Tibial nerve (tissue), 4 donors: ENCODE measurements at regions not wholly inside any gene's neighbourhood (a gene's known extent, or its start where the extent isn't known, plus 50 kb on each side); places are given as distances from the start of the nearest gene placed in this dataset.

Experiments used
- DNase-seq, 2 donors: peaks; one replicate each; pipeline ENCODE4 v3.0.0-alpha.2; 2019; ENCODE audit warnings: low spot score in 2 of 2
- H3K27ac ChIP-seq, 4 donors: fragments of 200-600 bp; sonication (generic) in 3 of 4; one replicate each; pipeline ENCODE4 v1.5.1; 2017 to 2019; ENCODE audit warnings: mild to moderate bottlenecking in 1 of 4
- H3K27me3 ChIP-seq, 2 donors: fragments of 200-600 bp; sonication (generic) in 1 of 2; one replicate each; pipeline versions ENCODE4 v1.5.1 to v1.6.0; 2017 to 2019
- H3K36me3 ChIP-seq, 3 donors: fragments of 200-600 bp; sonication (generic); one replicate each; pipeline ENCODE4 v1.5.1; 2018 to 2019
- H3K4me1 ChIP-seq, 4 donors: fragments of 200-600 bp; sonication (generic) in 3 of 4; one replicate each; pipeline ENCODE4 v1.5.1; 2017 to 2019
- H3K4me3 ChIP-seq, 4 donors: fragments of 200-600 bp; sonication (generic) in 3 of 4; one replicate each; pipeline ENCODE4 v1.5.1; 2017 to 2019; ENCODE audit warnings: mild to moderate bottlenecking in 1 of 4, moderate library complexity in 1 of 4
- H3K9me3 ChIP-seq, 4 donors: fragments of 200-600 bp; sonication (generic) in 3 of 4; one replicate each; pipeline ENCODE4 v1.5.1; 2017 to 2019
- EP300 ChIP-seq, 2 donors: sonication (generic); formaldehyde crosslinking; IDR thresholded peaks; one replicate each; pipeline ENCODE4 v1.6.1; 2017; ENCODE audit warnings: antibody characterized with exemption in 2 of 2, mild to moderate bottlenecking in 1 of 2
- POLR2A ChIP-seq, 2 donors: fragments of 450-650 bp; IDR thresholded peaks; one replicate each; pipeline ENCODE4 v1.6.1; 2017; ENCODE audit warnings: antibody characterized with exemption in 2 of 2, mild to moderate bottlenecking in 2 of 2, moderate library complexity in 2 of 2
- WGBS, 2 donors: methylation state at CpG; one replicate each; pipeline ENCODE4 v1.1.5; 2018; 5-methylcytosine and 5-hydroxymethylcytosine counted together
- TF ChIP-seq, protein P1 (sequence below), 5 experiments: fragments of 200-600 bp in 3 of 5; fragments of 450-650 bp in 2 of 5; sonication (generic) in 3 of 5; IDR thresholded peaks; one replicate each; pipeline ENCODE4 v1.5.1; 2016 to 2019; ENCODE audit warnings: antibody characterized with exemption in 5 of 5, mild to moderate bottlenecking in 3 of 5, moderate library complexity in 2 of 5

DNA sequence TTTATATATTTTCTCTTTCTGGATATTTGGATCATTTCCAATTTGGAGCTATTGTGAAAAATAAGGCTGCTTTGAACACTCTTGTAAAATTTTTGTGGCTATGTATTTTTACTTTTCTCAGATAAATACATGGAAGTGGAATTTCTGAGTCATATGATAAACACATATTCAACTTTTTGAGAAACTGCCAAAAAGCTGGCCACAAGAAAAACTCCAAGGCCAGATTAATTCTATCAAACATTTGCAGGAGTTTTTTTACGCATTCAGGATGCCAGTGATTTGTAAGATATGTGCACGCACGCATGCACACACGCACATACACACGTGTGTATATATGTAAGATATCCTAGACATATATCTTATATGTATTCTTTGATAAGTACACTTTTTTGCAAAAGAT lies 477.5 kb upstream of the SPHKAP start:
- 81 to 90% methylated on average over 5 of the region's 5 CpGs for WGBS, 2 donors
- TF ChIP-seq, protein P1, sequence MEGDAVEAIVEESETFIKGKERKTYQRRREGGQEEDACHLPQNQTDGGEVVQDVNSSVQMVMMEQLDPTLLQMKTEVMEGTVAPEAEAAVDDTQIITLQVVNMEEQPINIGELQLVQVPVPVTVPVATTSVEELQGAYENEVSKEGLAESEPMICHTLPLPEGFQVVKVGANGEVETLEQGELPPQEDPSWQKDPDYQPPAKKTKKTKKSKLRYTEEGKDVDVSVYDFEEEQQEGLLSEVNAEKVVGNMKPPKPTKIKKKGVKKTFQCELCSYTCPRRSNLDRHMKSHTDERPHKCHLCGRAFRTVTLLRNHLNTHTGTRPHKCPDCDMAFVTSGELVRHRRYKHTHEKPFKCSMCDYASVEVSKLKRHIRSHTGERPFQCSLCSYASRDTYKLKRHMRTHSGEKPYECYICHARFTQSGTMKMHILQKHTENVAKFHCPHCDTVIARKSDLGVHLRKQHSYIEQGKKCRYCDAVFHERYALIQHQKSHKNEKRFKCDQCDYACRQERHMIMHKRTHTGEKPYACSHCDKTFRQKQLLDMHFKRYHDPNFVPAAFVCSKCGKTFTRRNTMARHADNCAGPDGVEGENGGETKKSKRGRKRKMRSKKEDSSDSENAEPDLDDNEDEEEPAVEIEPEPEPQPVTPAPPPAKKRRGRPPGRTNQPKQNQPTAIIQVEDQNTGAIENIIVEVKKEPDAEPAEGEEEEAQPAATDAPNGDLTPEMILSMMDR (IDR thresholded peaks at IDR 0.05), result no peak
- TF ChIP-seq EP300 (IDR thresholded peaks at IDR 0.05) (no peak), POLR2A (IDR thresholded peaks at IDR 0.05) (no peak)
- no peaks in the 10 kb centered on the region for H3K4me1 ChIP-seq
- no peak overlapping the region for H3K4me3 ChIP-seq
- DNase-seq, result no peak
- H3K9me3 ChIP-seq, result no peaks in the 10 kb centered on the region
- no peaks in the 10 kb centered on the region for H3K36me3 ChIP-seq
- no peak overlapping the region for H3K27ac ChIP-seq
- H3K27me3 ChIP-seq, result no peaks in the 10 kb centered on the region

DNA sequence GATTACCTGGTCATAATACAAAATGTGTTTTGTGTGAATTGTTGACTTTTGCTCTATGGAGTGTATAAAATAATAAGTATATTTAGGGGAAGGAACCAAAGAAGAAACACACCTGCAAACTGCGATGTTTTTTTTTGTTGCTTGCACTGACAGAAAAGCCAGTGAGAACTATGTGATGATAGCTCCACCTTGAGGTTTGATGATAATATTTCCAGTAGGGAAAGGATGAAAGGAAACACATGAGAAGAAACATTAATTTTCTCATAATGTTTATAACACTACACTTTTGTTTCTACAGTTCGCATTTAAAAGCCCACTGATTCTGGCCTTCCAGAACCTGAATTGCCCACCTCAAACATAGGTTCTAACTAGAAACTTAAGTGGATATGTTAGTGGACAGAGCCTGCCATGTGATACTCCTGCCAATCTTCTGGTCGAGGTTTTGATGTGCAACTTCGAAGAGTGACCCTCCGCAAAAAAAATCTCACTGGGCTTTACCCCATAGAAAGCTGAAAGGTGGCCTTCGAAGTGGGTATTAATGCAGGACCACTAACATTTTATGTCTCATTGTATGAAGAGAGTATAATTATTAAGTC lies 476.4 kb upstream of the SPHKAP start:
- no peak overlapping the region for H3K4me3 ChIP-seq
- no peaks in the 10 kb centered on the region for H3K4me1 ChIP-seq
- H3K36me3 ChIP-seq, result no peaks in the 10 kb centered on the region
- DNase-seq, result no peak
- no peak overlapping the region for H3K27ac ChIP-seq
- H3K9me3 ChIP-seq, result no peaks in the 10 kb centered on the region
- WGBS, 2 donors, result 50 to 57% methylated on average over 6 of the region's 6 CpGs
- no peak for TF ChIP-seq EP300 (IDR thresholded peaks at IDR 0.05)
- TF ChIP-seq, protein P1 (IDR thresholded peaks at IDR 0.05), result peak in 3 of 5 experiments; percentile 10 to 38 (median 14)
- no peak for TF ChIP-seq POLR2A (IDR thresholded peaks at IDR 0.05)
- no peaks in the 10 kb centered on the region for H3K27me3 ChIP-seq

DNA sequence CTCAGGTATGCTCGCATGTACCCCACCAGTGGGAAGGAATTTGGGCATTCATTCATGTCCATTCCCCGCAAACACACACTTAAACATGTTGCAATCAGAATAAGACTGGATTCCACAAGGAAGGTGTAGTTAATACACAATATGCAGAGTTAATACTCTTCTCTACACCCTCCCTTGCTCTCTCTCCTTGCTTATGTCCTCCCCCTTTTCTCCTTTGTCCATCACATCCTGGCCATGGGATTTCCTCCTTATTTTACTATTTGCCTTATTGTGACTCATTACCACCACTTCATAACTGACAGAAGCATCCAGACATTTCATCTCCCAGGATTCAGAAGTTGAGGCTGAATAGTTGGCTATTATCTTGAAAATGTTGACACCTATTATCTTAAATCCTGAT lies 473.8 kb upstream of the SPHKAP start:
- H3K27me3 ChIP-seq, result no peaks in the 10 kb centered on the region
- no peaks in the 10 kb centered on the region for H3K9me3 ChIP-seq
- H3K4me3 ChIP-seq, result no peak overlapping the region
- no peaks in the 10 kb centered on the region for H3K4me1 ChIP-seq
- no peak for TF ChIP-seq EP300 (IDR thresholded peaks at IDR 0.05)
- no peak for TF ChIP-seq POLR2A (IDR thresholded peaks at IDR 0.05)
- TF ChIP-seq, protein P1 (IDR thresholded peaks at IDR 0.05), result no peak
- DNase-seq, result no peak
- H3K27ac ChIP-seq, result no peak overlapping the region
- WGBS, 2 donors, result 95% methylated on average over 2 of the region's 2 CpGs
- no peaks in the 10 kb centered on the region for H3K36me3 ChIP-seq

DNA sequence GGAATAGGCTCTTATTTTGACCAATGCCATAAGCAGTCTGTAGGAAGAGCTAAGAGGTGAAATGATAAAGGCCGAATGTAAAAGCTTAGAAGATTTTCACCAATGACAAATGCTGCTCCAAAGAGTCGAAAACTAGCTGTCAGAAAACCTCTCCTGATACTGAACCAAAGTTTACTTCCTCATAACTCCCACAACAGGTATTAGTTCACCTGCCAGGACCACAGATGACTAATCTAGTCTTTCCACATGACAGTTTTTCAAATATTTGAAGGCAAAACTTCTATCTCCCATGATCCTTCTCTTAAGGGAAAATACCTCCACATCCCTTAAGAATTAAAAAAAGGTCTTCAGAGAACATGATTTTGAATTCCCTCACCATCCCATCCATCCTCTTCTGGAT lies 473.2 kb upstream of the SPHKAP start:
- 92% methylated on average over 2 of the region's 2 CpGs for WGBS, 2 donors
- Histone ChIP-seq H3K4me3 (no peak overlapping the region), H3K4me1 (no peaks in the 10 kb centered on the region), H3K27me3 (no peaks in the 10 kb centered on the region), H3K27ac (no peak overlapping the region), H3K9me3 (no peaks in the 10 kb centered on the region), H3K36me3 (no peaks in the 10 kb centered on the region)
- TF ChIP-seq, protein P1 (IDR thresholded peaks at IDR 0.05), result no peak
- TF ChIP-seq POLR2A (IDR thresholded peaks at IDR 0.05) (no peak), EP300 (IDR thresholded peaks at IDR 0.05) (no peak)
- DNase-seq, result no peak

DNA sequence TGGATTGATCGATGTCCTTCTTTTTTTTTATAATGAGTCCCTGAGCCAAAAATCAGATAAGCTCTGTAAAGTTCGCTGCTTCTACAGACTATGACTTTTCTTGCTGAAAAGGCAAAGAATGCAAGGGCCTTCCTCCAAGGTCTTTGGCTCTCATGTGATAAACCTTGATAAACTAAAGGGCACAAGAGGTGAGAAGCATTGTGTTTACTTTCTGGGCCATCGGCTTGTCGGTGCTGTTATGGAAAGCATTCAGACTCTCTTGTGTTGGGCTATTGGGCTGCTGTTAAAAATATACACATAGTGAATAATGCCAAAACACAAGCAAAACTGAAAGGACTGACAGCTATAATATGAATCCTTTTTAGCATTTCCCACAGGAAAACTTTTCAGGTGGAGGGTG lies 472.4 kb upstream of the SPHKAP start:
- no peak for DNase-seq
- H3K36me3 ChIP-seq, result no peaks in the 10 kb centered on the region
- no peak overlapping the region for H3K4me3 ChIP-seq
- H3K27ac ChIP-seq, result no peak overlapping the region
- H3K9me3 ChIP-seq, result no peaks in the 10 kb centered on the region
- WGBS, 2 donors, result 73 to 86% methylated on average over 4 of the region's 4 CpGs
- TF ChIP-seq POLR2A (IDR thresholded peaks at IDR 0.05) (no peak), EP300 (IDR thresholded peaks at IDR 0.05) (no peak)
- TF ChIP-seq, protein P1 (IDR thresholded peaks at IDR 0.05), result no peak
- no peaks in the 10 kb centered on the region for H3K4me1 ChIP-seq
- no peaks in the 10 kb centered on the region for H3K27me3 ChIP-seq
